ENCODE measurements at regions not wholly inside any gene's neighbourhood (a gene's known extent, or its start where the extent isn't known, plus 50 kb on each side); places are given as distances from the start of the nearest gene placed in this dataset.

- Histone ChIP-seq H3K79me2 (ENCODE audit: insufficient read depth, low read length) (no peaks in the 10 kb centered on the region), H3K27ac (ENCODE audit: low read depth, low read length) (peak overlapping the region; percentile 70), H3K4me3 (ENCODE audit: insufficient read depth, low read length) (peak overlapping the region; percentile 75), H3K27me3 (ENCODE audit: insufficient read depth, low read length) (peaks cover 3% of the 10 kb centered on the region), H3K36me3 (ENCODE audit: insufficient read depth, low read length) (no peaks in the 10 kb centered on the region), H2AFZ (ENCODE audit: low read length) (peak overlapping the region; percentile 95), H3K4me2 (ENCODE audit: insufficient read depth, low read length) (peak overlapping the region; percentile 97), H3K9me3 (ENCODE audit: low read depth, low read length) (no peaks in the 10 kb centered on the region), H3K4me1 (ENCODE audit: insufficient read depth, low read length) (peaks cover 15% of the 10 kb centered on the region), H4K20me1 (ENCODE audit: insufficient read depth, low read length) (no peaks in the 10 kb centered on the region)
- TF ChIP-seq CTCF (IDR thresholded peaks at IDR 0.05; ENCODE audit: extremely low read depth, low read depth, low read length), result no peak
- DNase-seq (ENCODE audit: insufficient read length, low spot score, missing footprints), result peak; percentile 67
Observed at GRCh38 chr13:33611121-33611805, 206.7 kb upstream of the RFC3 start.

- Histone ChIP-seq H3K4me1 (ENCODE audit: insufficient read depth, low read length) (peaks cover 15% of the 10 kb centered on the region), H3K27me3 (ENCODE audit: insufficient read depth, low read length) (peaks cover 3% of the 10 kb centered on the region), H3K79me2 (ENCODE audit: insufficient read depth, low read length) (no peaks in the 10 kb centered on the region), H3K27ac (ENCODE audit: low read depth, low read length) (no peak overlapping the region), H3K9me3 (ENCODE audit: low read depth, low read length) (no peaks in the 10 kb centered on the region), H3K4me3 (ENCODE audit: insufficient read depth, low read length) (no peak overlapping the region), H4K20me1 (ENCODE audit: insufficient read depth, low read length) (no peaks in the 10 kb centered on the region), H2AFZ (ENCODE audit: low read length) (no peak overlapping the region), H3K36me3 (ENCODE audit: insufficient read depth, low read length) (no peaks in the 10 kb centered on the region), H3K4me2 (ENCODE audit: insufficient read depth, low read length) (no peak overlapping the region)
- TF ChIP-seq CTCF (IDR thresholded peaks at IDR 0.05; ENCODE audit: extremely low read depth, low read depth, low read length), result no peak
- peak; percentile 23 for DNase-seq (ENCODE audit: insufficient read length, low spot score, missing footprints)
Observed at GRCh38 chr13:33612641-33613638, 205.0 kb upstream of the RFC3 start.

- TF ChIP-seq CTCF (IDR thresholded peaks at IDR 0.05; ENCODE audit: extremely low read depth, low read depth, low read length), result no peak
- Histone ChIP-seq H4K20me1 (ENCODE audit: insufficient read depth, low read length) (no peaks in the 10 kb centered on the region), H3K4me2 (ENCODE audit: insufficient read depth, low read length) (no peak overlapping the region), H3K36me3 (ENCODE audit: insufficient read depth, low read length) (no peaks in the 10 kb centered on the region), H3K4me1 (ENCODE audit: insufficient read depth, low read length) (peaks cover 12% of the 10 kb centered on the region), H3K9me3 (ENCODE audit: low read depth, low read length) (no peaks in the 10 kb centered on the region), H3K27ac (ENCODE audit: low read depth, low read length) (no peak overlapping the region), H3K79me2 (ENCODE audit: insufficient read depth, low read length) (no peaks in the 10 kb centered on the region), H3K27me3 (ENCODE audit: insufficient read depth, low read length) (peaks cover 3% of the 10 kb centered on the region), H2AFZ (ENCODE audit: low read length) (no peak overlapping the region), H3K4me3 (ENCODE audit: insufficient read depth, low read length) (no peak overlapping the region)
- DNase-seq (ENCODE audit: insufficient read length, low spot score, missing footprints), result no peak
Observed at GRCh38 chr13:33615436-33615835, 202.5 kb upstream of the RFC3 start.

- H3K4me1 ChIP-seq (ENCODE audit: insufficient read depth, low read length), result peaks cover 5% of the 10 kb centered on the region
- no peaks in the 10 kb centered on the region for H4K20me1 ChIP-seq (ENCODE audit: insufficient read depth, low read length)
- DNase-seq (ENCODE audit: insufficient read length, low spot score, missing footprints), result no peak
- H3K4me2 ChIP-seq (ENCODE audit: insufficient read depth, low read length), result no peak overlapping the region
- TF ChIP-seq CTCF (IDR thresholded peaks at IDR 0.05; ENCODE audit: extremely low read depth, low read depth, low read length), result no peak
- H3K27me3 ChIP-seq (ENCODE audit: insufficient read depth, low read length), result peaks cover 3% of the 10 kb centered on the region
- H3K27ac ChIP-seq (ENCODE audit: low read depth, low read length), result no peak overlapping the region
- no peaks in the 10 kb centered on the region for H3K9me3 ChIP-seq (ENCODE audit: low read depth, low read length)
- H2AFZ ChIP-seq (ENCODE audit: low read length), result no peak overlapping the region
- H3K4me3 ChIP-seq (ENCODE audit: insufficient read depth, low read length), result no peak overlapping the region
- no peaks in the 10 kb centered on the region for H3K79me2 ChIP-seq (ENCODE audit: insufficient read depth, low read length)
- no peaks in the 10 kb centered on the region for H3K36me3 ChIP-seq (ENCODE audit: insufficient read depth, low read length)
Observed at GRCh38 chr13:33616130-33616529, 201.8 kb upstream of the RFC3 start.

Measured in osteoblast (primary cell).